ENCODE measurements at regions not wholly inside any gene's neighbourhood (a gene's known extent, or its start where the extent isn't known, plus 50 kb on each side); places are given as distances from the start of the nearest gene placed in this dataset.
"Not testable (repeated sequence)": the region's sequence is repeated elsewhere in the genome, so short reads cannot be mapped to it uniquely, and the experiment has no call there.

DNA sequence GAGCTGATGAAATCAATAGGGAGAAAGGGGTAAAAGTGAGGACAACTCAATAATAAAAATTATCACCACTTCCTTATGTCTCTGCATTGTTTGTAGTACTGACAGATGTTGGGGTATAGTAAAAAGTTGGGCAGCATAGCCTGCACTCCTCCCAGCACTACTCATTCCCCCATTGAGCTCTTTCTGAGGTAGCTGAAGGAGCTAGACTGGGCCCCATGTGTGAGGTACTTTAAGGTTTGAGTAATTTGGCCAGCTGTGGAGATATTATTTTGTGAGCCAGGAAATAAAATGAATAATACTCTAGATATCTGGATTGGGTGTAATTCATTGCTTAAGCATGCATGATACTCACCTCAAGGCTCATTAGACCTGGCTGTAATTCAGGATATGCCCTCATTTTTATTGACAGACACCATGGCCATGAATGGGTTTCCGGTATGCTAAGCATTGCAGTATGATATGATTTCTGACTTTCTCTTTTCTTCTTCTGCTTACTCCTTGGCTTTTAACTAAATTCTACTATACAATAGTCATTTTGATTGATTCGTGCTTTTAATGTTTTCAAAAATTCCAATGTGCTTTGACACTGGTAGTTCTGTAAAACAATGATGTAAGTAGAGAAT lies 283.9 kb upstream of the RIMS1 start:
- no peak for ATAC-seq
- no peak for DNase-seq

DNA sequence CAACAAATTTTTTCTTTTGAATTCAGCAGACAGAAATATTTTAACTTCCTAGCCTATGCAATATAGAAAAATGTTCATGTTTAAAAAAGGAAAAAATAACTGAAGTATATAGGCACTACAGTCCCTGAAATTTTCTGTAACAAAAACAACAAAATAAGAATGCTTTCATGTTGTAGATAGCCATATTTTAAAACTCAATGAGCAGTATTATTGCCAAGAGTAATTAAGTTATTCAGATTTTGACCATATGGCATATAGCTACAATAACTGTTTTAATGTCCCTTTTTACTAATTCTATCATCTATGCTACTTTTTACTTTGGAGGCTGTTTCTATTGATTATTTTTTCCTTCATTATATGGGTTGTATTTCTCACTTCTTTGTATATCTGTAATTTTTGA lies 283.3 kb upstream of the RIMS1 start:
- DNase-seq (no peak), ATAC-seq (no peak)

DNA sequence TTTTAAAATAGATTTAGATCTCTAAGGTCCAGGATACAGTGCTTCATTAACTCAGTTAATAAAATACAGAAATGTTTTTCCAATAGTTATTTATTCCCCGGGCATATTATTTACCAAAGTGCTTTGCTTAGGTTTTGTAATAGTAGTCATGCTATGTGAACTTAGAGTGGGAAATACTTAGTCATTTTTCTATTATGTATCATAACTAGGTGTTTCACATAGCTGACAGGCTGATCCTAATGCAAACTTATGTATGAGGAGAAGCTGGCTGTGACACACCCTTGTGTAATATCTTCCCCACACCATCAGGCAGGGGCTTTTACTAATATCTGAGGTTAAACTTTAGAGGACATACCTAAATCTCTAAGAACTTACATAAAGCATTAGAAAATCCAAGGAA lies 277.7 kb upstream of the RIMS1 start:
- DNase-seq (no peak), ATAC-seq (no peak)

DNA sequence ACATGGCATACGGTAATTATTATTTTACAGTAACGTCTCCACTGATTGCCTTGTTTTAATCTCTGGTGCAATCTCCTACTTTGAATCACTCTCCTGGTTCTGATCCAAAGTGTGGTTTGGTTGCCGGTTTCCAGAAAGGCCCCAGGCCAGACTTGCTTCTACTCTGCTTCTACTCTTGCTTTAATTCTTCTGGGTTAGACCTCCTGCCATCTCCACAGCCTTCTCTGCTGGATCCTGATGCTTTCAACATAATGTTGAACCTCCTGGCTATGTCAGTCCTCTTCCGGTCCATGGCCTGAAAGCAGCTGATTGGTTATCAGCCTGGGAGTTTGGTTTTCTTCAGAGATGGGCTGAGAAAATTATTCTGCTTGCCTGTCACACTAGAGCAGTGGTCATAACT lies 266.5 kb upstream of the RIMS1 start:
- ATAC-seq, result no peak
- no peak for DNase-seq

DNA sequence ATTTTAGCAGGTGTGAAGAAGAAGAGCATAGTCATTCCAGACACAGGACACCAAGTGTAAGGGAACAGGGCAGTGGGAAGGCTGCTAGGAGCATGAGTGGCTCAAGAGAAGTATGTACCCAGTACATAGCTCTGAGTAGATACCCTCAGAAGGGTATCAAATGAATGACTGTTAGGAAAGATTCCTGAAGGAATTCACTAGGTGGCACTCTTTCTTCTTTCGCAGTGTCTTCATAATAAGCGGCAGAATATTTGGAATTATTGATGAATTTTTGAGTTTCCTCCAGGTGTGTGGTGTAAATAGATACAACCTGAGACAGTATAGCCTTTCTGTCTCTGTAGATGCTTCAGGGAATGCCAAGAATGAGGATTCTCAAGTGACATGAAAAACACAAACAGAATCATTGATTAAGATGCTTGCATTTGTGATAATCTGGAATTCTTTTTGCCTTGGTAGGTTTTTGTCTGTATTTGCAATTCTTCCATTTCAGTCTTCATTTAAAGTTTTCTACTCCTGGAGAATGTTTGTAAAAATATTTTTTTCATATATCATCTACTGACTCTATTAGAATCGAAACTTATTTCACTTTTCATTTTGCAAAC lies 264.3 kb upstream of the RIMS1 start:
- no peak for ATAC-seq
- no peak for DNase-seq

GRCh38 chr6:71642120-71642519 lies 244.2 kb upstream of the RIMS1 start:
- DNase-seq (no peak), ATAC-seq (no peak)

DNA sequence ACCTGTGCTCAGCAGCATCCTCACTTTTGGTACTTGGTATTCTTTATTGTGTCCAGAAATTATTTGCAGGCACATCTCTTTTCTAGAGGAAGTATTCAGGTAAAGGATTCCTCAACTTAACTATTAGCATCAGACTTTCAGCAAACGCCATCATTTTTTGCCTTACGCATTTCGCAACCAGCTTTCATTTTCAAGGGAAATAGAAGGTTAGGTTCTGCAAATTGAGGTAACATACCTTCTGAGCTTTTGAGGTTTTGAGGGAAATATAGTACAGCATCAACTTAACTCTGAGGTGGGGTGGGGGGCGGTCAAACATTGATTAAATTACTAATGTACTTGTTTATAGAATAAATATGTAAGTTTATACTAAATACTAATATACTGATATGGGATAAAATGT lies 243.6 kb upstream of the RIMS1 start:
- DNase-seq, result no peak

GRCh38 chr6:71645299-71645698 lies 241.1 kb upstream of the RIMS1 start:
- DNase-seq (no peak), ATAC-seq (no peak)

More for the DNA sequence above, 243.6 kb upstream of the RIMS1 start:
- no peak for ATAC-seq

DNA sequence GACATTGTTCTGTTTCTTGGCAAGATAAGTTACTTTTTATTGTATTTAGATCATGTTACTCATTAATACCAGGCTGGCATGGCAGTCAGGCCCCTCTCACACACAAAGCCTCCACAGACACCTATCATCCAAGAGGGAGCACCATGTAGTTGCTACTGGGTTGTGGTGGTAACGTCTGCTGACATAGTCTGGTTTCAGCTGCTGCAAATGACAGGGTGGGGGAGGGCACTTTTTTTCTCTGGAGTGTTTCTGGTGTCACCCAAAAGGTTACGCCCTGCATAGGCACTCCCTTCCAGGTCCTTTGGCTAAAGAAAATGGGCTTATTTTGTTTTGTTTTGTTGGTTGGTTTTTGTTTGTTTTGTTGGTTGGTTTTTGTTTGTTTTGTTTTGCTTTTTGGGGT lies 236.4 kb upstream of the RIMS1 start:
- ATAC-seq, result no peak
- no peak for DNase-seq

- DNase-seq, result no peak
- no peak for ATAC-seq
Measured at GRCh38 chr6:71651636-71652035, 234.7 kb upstream of the RIMS1 start.

DNA sequence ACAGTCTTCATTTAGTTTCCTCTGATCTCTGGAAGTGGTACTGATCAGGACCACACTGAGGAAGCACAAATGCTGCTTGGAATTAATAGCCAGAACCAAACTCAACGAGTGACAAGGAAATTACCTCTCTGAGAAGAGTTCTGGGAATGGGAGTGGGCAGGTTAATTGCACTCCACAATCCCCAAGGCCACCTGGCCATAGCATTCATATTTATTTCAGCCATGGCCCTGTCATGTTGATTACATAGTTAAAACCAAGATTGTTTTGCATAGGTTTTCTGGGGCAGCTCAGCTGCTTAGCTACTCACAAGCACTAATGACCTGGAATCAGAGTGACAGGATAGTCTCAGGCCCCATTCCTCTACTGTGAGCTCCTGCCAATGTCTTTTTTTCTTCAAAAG lies 230.2 kb upstream of the RIMS1 start:
- ATAC-seq, result no peak
- no peak for DNase-seq

DNA sequence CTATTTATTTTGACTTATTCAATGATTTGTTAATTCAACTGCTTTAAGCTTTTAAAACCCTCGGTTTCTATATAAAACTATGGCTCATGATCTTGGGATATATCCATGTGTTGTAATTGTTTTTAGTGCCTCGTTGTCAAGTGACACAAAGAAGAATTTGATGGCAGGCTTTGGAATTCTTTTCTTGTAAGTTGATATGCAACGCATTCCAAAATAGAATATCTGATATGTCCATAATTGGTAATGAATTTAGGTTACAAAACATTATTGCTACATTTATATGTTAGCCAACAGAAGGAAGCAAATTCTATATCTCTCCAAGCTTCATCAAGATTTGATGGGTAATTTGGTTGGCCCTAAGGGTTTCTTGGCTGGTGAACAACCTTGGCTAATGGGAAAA lies 220.4 kb upstream of the RIMS1 start:
- ATAC-seq, result no peak
- DNase-seq, result no peak

GRCh38 chr6:71672876-71673275 lies 213.5 kb upstream of the RIMS1 start:
- no peak for DNase-seq
- ATAC-seq, result no peak

GRCh38 chr6:71675386-71675785 lies 211.0 kb upstream of the RIMS1 start:
- no peak for ATAC-seq
- DNase-seq, result no peak

DNA sequence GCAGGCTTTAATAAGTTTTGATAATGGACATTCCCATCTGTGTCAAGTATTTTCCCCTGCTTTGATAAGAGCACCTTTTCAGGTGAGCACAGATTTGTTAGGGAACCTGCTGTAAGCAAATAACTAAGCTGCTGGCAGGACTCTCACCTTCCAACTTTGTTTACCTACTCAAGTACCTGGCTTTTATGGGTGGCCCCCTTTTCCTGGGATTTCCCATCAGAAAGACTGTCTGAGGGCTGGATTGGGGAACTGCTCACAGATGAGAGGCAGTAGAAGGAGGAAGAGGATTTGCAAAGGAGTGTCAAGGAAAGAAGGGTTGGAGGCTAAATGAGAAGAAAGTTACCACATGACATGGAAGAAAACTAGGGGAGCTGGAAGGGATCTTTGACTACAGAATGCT lies 210.1 kb upstream of the RIMS1 start:
- DNase-seq (no peak), ATAC-seq (no peak)

DNA sequence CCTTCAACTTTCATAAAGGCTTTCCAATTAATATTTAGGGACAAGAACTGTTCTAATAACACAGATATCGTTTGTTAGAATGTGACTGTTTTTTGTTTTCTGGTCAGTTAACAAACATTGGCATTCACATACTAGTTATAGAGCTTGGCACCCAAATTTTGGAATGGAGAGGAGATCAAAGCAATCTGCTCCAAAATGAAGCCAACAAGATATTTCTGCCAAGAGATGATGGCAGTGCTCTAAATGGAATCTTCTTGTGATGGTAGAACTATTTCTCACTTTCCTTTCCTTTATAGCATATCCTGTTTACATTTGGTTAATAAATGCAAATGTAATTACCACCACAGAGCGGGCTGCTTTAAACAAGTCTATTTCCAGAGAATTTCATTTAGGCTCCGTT lies 208.3 kb upstream of the RIMS1 start:
- no peak for ATAC-seq
- no peak for DNase-seq

- DNase-seq, result no peak
- ATAC-seq, result no peak
Measured at GRCh38 chr6:71681234-71681867, 205.0 kb upstream of the RIMS1 start.

DNA sequence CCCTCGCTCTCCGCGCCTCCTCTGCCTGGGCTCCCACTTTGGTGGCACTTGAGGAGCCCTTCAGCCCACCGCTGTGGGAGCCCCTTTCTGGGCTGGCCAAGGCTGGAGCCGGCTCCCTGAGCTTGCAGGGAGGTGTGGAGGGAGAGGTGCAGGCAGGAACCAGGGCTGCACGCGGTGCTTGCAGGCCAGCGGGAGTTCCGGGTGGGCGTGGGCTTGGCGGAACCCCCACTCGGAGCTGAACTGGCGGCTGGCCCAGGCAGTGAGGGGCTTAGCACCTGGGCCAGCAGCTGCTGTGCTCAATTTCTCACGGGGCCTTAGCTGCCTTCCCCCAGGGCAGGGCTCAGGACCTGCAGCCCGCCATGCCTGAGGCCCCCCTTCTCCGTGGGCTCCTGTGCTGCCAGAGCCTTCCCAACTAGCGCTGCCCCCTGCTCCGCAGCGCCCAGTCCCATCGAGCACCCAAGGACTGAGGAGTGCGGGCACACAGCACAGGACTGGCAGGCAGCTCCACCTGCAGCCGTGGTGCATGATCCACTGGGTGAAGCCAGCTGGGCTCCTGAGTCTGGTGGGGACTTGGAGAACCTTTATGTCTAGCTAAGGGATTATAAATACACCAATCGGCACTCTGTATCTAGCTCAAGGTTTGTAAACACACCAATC lies 200.2 kb upstream of the RIMS1 start:
- not testable (repeated sequence) for DNase-seq, ATAC-seq

- ATAC-seq (no peak), DNase-seq (no peak)
Measured at GRCh38 chr6:71698702-71699101, 187.6 kb upstream of the RIMS1 start.

- DNase-seq, result no peak
- ATAC-seq, result no peak
Measured at GRCh38 chr6:71706523-71706922, 179.8 kb upstream of the RIMS1 start.

DNA sequence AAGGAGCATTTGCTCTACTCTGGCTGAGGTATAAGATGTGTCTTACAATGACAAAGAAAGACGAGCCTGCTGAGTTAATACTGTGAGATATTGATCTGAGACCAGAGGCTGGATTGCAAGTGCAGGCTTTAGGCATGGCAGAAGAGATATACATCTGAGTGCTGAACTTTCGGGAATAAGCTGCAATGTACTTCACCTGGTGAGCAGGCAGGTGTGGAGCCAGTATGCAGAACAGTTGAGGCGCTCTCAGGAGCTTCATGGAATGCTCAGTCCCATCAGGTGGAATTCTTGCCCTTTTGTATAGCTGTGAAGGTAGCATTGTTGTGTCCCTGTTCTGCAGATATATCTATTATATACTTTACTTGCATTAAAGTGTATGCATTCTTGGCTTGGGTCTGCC lies 179.3 kb upstream of the RIMS1 start:
- DNase-seq (no peak), ATAC-seq (no peak)

DNA sequence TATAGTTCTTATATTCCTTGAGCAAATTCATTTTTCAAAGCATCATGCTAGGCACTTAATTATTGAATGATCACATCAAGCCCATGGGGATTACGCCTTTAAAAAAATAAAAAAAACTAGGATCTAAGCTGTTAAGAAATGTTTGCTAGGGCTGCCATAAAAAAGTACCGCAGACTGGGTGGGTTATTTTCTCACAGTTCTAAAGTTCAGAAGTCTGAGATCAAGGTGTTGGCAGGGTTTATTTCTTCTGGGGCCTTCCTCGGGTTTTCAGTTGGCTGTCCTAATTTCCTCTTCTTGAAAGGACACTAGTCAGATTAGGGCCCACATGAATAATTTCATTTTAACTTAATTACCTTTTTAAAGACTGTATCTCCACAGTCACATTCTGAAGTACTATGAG lies 165.6 kb upstream of the RIMS1 start:
- DNase-seq (no peak), ATAC-seq (no peak)

- ATAC-seq (no peak), DNase-seq (no peak)
Measured at GRCh38 chr6:71721642-71722041, 164.7 kb upstream of the RIMS1 start.

DNA sequence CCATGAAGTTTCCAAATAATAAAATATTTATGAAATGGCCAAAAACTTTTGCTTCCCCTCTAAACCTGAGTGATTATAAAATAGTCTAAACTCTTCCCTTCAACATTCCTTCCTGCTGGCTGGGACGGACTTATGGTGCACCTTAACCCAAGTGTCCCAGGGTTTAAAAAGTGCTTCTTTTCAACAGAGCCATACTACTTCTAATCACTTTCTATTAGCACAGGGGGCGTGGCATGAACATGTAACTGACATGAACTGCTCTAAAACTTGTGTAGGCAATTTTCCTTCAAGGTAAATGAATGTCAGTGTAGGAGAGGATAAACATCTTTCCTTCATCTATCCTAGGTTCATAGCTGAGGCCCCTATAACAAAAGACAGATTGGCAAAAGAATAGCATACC lies 163.6 kb upstream of the RIMS1 start:
- ATAC-seq (no peak), DNase-seq (no peak)
